ENCODE measurements at regions not wholly inside any gene's neighbourhood (a gene's known extent, or its start where the extent isn't known, plus 50 kb on each side); places are given as distances from the start of the nearest gene placed in this dataset.

DNA sequence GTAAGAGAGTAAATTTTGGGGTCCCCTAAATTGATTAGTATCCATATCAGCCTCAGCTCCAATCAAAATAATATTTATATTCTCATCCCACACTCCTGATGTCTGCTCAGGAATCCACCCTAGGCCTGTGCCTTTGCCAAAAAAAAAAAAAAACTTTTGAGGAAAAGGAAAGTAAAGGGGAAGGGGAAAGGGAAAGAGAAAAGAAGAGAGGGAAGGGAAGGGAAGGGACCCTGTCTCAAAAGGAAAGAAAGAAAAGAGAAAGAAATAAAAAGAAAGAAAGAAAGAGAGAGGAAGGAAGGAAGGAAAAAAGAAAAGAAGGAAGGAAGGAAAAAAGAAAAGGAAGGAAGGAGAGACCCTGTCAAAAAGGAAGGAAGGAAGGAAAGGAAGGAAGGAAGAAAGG is 91.8 kb upstream of the CACNA1A start:
- ATAC-seq: no peak
- H3K4me1 ChIP-seq: no peaks in the 10 kb centered on the region
- intact Hi-C loops (cut with DNase I): loop anchor here in 1 of 2 donors (5.0 to 10.0 kb wide), 2 partner anchors 124 to 267 kb away; no protein-coding TSS in a partner anchor

DNA sequence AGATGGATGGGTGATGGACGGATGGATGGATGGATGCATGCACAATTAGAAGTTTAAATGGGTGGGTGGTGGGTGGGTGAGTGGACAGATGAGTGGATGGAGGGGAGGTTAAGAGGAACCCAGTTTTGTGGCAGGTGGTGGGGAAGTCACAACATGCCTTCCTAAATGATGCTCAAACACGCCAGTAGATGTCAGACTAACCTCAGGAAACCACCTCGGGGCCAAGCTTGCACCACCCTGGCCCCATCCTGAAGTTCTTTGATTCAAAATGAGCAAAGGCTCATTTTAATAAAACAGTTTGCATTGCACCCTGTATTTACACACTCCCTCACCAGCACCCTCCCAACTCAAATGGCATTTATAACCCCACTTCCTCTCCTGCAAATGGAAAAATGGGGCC is 91.4 kb upstream of the CACNA1A start:
- ATAC-seq (peak; percentile 92), DNase-seq (peak in 2 of 4 donors; percentile 26 to 70)
- Histone ChIP-seq H3K4me3 (no peak overlapping the region), H3K27me3 (peaks cover 0 to 16% of the 10 kb centered on the region in 2 donors), H3K27ac (no peak overlapping the region), H3K9me3 (no peaks in the 10 kb centered on the region), H3K36me3 (no peaks in the 10 kb centered on the region), H3K4me1 (no peaks in the 10 kb centered on the region)
- TF ChIP-seq, protein P1, sequence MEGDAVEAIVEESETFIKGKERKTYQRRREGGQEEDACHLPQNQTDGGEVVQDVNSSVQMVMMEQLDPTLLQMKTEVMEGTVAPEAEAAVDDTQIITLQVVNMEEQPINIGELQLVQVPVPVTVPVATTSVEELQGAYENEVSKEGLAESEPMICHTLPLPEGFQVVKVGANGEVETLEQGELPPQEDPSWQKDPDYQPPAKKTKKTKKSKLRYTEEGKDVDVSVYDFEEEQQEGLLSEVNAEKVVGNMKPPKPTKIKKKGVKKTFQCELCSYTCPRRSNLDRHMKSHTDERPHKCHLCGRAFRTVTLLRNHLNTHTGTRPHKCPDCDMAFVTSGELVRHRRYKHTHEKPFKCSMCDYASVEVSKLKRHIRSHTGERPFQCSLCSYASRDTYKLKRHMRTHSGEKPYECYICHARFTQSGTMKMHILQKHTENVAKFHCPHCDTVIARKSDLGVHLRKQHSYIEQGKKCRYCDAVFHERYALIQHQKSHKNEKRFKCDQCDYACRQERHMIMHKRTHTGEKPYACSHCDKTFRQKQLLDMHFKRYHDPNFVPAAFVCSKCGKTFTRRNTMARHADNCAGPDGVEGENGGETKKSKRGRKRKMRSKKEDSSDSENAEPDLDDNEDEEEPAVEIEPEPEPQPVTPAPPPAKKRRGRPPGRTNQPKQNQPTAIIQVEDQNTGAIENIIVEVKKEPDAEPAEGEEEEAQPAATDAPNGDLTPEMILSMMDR (IDR thresholded peaks at IDR 0.05): peak; percentile 45 to 59
- intact Hi-C loops (cut with DNase I): loop anchor here in 1 of 2 donors (5.0 to 10.0 kb wide), 2 partner anchors 125 to 267 kb away; no protein-coding TSS in a partner anchor

More for the DNA sequence above, 91.8 kb upstream of the CACNA1A start:
- Histone ChIP-seq H3K4me3 (no peak overlapping the region), H3K36me3 (no peaks in the 10 kb centered on the region), H3K27ac (no peak overlapping the region), H3K27me3 (peaks cover 0 to 16% of the 10 kb centered on the region in 2 donors), H3K9me3 (no peaks in the 10 kb centered on the region)
- TF ChIP-seq, protein P1 (IDR thresholded peaks at IDR 0.05): no peak
- no peak for DNase-seq

DNA sequence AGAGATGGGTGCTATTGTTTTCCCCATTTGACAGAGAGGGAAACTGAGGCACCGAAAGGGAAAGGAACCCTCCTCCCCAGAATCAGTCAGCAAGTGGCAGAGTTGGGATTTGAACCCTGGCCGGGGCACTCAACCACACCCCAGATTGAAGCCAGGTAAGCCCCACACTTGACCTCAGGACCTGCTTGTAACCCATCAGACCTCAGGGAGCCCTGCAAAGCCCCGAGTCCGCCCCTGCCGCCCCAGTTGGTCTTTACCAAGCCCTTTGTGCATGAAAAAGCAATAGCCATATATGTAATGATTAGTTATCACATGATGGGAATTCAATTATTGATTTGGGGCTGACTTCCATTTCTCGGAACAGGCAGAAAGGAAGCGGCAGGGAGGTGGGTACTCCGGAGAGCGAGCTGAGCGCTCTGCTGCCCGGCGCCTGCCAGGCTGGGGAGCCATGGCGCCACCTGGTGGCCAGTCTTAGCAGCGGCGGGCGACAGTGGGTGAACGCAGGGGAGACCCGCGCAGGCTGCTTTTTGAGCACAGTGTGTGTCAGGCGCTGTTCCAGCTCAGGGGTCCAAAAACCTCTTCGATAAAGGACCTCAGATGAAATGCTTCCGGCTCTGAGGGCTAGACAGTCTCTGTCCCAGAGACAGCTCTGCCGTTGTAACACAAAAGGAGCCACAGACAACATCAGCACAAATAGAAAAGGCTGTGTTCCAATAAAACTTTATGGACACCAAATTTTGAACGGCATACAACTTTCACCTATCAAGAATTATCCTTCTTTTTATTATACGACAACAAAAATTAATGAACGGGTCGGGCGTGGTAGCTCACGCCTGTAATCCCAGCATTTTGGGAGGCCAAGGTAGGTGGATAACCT is 82.9 kb upstream of the CACNA1A start:
- Histone ChIP-seq H3K36me3 (no peaks in the 10 kb centered on the region), H3K4me1 (peaks cover 0 to 4% of the 10 kb centered on the region in 2 donors), H3K4me3 (no peak overlapping the region), H3K27me3 (peaks cover 0 to 35% of the 10 kb centered on the region in 2 donors), H3K27ac (no peak overlapping the region), H3K9me3 (no peaks in the 10 kb centered on the region)
- DNase-seq (peak; percentile 37 to 94 (median 64)), ATAC-seq (peak; percentile 98)
- intact Hi-C loops (cut with DNase I): loop anchor here in 1 of 2 donors (5.0 kb wide), 1 partner anchor 312 kb away; no protein-coding TSS in a partner anchor
- TF ChIP-seq, protein P1 (IDR thresholded peaks at IDR 0.05): peak; percentile 97 to 98

DNA sequence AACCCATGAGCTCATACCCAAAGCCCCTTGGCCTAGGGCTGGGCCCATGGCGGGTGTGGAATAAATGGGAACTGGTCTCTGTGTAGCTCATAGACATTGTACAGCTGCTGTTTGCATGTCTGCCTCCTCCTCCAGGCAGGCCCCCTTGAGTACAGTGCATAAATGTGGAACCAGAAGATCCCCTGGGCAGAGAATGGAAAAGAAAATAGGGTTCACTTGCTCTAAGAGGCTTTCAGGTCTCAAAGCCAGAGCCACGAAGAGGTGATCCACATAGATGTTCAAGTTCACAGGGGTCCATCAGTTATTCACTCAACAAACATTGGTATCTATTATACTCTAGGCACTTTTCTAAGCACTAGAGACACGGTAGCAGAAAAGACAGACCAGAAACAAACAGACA is 79.2 kb upstream of the CACNA1A start:
- no peak overlapping the region for H3K27ac ChIP-seq
- H3K4me1 ChIP-seq: peaks cover 0 to 4% of the 10 kb centered on the region in 2 donors
- DNase-seq (no peak), ATAC-seq (no peak)
- intact Hi-C loops (cut with DNase I): loop anchor here in 1 of 2 donors (5.0 kb wide), 1 partner anchor 308 kb away; no protein-coding TSS in a partner anchor
- H3K36me3 ChIP-seq: no peaks in the 10 kb centered on the region
- TF ChIP-seq, protein P1 (IDR thresholded peaks at IDR 0.05): no peak
- peaks cover 0 to 23% of the 10 kb centered on the region in 2 donors for H3K27me3 ChIP-seq
- no peak overlapping the region for H3K4me3 ChIP-seq
- H3K9me3 ChIP-seq: no peaks in the 10 kb centered on the region

DNA sequence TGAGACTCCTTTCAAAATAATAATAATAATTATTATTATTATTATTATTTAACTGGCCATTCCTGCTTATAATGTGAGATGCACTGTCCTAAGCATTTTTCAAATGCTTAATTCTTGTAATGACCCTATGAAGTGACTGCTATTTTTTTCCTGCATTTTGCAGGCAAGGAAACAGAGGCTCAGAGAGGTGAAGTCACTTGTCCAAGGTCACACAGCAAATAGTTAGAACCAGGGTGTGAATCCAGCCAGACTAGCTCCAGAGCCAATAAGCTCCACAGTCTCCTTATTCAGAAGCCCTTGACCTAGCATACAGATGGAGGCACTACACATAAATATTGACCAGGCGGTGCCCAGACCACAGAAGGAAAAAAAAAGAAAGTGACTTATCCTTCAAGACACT is 77.5 kb upstream of the CACNA1A start:
- H3K4me1 ChIP-seq: no peaks in the 10 kb centered on the region
- H3K27me3 ChIP-seq: peaks cover 0 to 6% of the 10 kb centered on the region in 2 donors
- intact Hi-C loops (cut with DNase I): no loop called here
- H3K9me3 ChIP-seq: peaks cover 0 to 4% of the 10 kb centered on the region in 2 donors
- ATAC-seq (no peak), DNase-seq (no peak)
- H3K4me3 ChIP-seq: no peak overlapping the region
- H3K27ac ChIP-seq: no peak overlapping the region
- TF ChIP-seq, protein P1 (IDR thresholded peaks at IDR 0.05): no peak
- H3K36me3 ChIP-seq: no peaks in the 10 kb centered on the region

Measured in left lung (tissue), 4 donors.